Posterior vena cava (tissue), 2 donors: ENCODE measurements at regions not wholly inside any gene's neighbourhood (a gene's known extent, or its start where the extent isn't known, plus 50 kb on each side); places are given as distances from the start of the nearest gene placed in this dataset.

Experiments used
- DNase-seq: peaks from one replicate; pipeline ENCODE4 v3.0.0-alpha.2; 2020; ENCODE audit warnings: low spot score
- intact Hi-C, 2 donors: fragments of 100-400 bp; cut with DNase I; formaldehyde crosslinking; loops; one replicate each; pipeline versions ENCODE4 v1.14.1 to v1.14.2; 2022 to 2023
- donor health status: DM: yes; HTN: yes; CAD: no.
- donor health status: DM: yes; HTN: yes; CAD: no.

- intact Hi-C loops, result no loop called here
- no peak for DNase-seq
Measured at GRCh38 chr1:38297246-38297645, 250.7 kb upstream of the POU3F1 start.

- DNase-seq, result no peak
- intact Hi-C loops, result no loop called here
Measured at GRCh38 chr1:38296047-38296446, 249.5 kb upstream of the POU3F1 start.

GRCh38 chr1:38293567-38293966 is 247.0 kb upstream of the POU3F1 start:
- intact Hi-C loops, result no loop called here
- no peak for DNase-seq

DNA sequence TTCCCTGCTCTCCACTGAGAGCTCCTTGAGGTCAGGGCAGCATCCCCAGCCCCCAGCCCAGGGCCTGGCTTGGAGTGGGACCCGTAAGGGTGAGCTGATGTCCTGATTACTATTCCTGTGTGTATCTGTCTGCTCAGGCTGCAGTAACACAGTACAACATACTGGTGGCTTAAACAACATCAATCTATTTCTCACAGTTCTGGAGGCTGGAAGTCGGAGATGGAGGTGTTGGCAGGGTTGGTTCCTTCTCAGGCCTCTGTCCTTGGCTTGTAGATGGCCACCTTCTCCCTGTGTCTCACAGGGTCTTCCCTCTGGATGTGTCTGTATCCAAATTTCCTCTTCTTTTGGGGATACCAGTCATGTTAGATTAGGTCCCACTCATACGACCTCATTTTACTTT is 246.4 kb upstream of the POU3F1 start:
- intact Hi-C loops, result no loop called here
- no peak for DNase-seq

- DNase-seq, result no peak
- intact Hi-C loops, result no loop called here
Measured at GRCh38 chr1:38291906-38292521, 245.4 kb upstream of the POU3F1 start.

GRCh38 chr1:38291336-38291735 is 244.7 kb upstream of the POU3F1 start:
- intact Hi-C loops, result no loop called here
- DNase-seq, result no peak

DNA sequence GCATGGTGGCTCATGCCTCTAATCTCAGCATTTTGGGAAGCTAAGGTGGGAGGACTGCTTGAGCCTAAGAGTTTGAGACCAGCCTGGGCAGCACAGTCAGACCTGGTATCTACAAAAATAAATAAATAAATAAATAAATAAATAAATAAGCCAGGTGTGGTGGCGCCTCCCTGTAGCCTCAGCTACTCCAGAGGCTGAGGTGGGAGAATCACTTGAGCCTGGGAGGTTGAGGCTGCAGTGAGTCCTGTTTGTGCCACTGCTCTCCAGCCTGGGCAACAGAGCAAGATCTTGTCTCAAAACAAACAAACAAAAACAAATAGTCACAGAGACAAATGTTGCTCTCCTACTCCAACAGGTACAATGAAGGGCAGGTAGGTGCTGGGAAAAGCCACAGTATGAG is 242.4 kb upstream of the POU3F1 start:
- intact Hi-C loops, result no loop called here
- no peak for DNase-seq

GRCh38 chr1:38287547-38287946 is 241.0 kb upstream of the POU3F1 start:
- intact Hi-C loops, result no loop called here
- no peak for DNase-seq

GRCh38 chr1:38287036-38287435 is 240.4 kb upstream of the POU3F1 start:
- no peak for DNase-seq
- intact Hi-C loops, result no loop called here

GRCh38 chr1:38285807-38286530 is 239.4 kb upstream of the POU3F1 start:
- intact Hi-C loops, result no loop called here
- no peak for DNase-seq

- intact Hi-C loops, result no loop called here
- DNase-seq, result no peak
Measured at GRCh38 chr1:38284953-38285352, 238.4 kb upstream of the POU3F1 start.

DNA sequence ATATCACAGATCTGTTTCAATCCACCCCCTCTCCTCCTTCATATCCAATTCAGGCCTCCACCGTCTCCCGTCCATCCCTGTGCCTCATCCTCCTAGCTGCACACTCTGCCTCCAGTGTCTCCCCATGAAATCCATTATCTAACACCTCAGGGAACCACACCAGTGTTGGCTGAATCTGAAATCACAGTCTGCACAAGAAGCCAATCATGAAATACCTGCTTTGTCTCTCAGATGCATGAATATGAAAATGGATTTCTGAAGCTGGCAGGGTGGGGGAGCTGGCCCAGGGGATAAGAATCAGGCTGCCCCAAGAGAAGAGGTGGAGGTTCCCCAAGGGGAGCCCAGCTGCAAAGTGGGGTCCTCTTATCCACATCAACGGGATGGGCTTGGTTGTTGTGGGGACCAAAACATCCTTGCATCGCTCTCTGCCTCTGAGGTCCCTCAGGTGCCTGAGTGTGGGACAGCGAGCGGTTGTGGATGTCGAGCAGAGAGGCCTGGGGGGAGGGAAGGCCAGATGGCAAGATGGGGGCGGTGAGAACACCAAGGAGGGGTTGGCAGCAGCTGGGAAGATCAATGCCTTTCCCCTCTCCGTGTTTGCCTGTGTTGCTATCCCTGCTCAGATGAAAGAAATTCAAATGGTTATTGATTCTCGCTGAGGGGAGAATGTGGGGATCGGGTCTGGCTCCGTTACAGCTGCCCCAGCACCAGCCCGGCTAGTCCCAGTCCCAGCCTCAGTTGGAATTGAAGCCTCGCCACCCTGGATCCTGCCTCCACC is 237.3 kb upstream of the POU3F1 start:
- DNase-seq, result no peak
- intact Hi-C loops, result no loop called here

DNA sequence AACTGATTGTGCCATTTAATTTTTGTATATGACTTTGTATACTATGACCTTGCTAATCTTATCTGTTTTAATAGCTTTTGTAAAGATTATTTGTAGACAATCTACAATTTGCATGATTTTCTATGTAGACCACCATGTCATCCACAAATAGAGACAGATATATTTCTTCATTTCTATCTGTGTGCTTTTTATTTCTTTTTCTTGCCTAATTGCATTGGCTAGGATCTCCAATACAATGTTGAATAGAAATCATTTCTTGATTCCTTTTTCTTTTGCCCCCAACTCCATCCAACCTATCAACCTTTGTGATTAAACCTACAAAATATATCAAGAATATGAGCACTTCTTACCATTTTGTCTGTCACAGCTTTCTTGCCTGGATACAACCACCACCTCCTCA is 232.6 kb upstream of the POU3F1 start:
- intact Hi-C loops, result no loop called here
- DNase-seq, result no peak

GRCh38 chr1:38277646-38278045 is 231.1 kb upstream of the POU3F1 start:
- no peak for DNase-seq
- intact Hi-C loops, result no loop called here

DNA sequence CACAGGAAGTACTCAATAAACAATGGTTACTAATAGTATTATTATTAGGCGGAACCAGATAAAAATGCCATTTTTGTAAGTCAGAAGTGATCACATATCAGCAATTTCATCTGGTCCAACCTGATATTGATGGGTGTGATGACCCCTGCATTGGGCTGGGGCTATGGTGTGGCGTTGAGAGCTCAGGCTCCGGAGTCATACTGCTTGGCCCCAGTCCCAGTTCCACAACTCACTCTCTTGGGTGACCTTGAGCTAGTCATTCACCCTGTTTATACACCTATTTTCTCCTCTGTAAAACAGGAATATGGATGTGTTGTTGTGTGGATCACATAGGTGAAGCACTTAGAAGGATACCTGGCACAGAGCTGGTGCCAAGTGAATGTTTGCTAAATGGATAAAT is 229.4 kb upstream of the POU3F1 start:
- intact Hi-C loops, result no loop called here
- no peak for DNase-seq

DNA sequence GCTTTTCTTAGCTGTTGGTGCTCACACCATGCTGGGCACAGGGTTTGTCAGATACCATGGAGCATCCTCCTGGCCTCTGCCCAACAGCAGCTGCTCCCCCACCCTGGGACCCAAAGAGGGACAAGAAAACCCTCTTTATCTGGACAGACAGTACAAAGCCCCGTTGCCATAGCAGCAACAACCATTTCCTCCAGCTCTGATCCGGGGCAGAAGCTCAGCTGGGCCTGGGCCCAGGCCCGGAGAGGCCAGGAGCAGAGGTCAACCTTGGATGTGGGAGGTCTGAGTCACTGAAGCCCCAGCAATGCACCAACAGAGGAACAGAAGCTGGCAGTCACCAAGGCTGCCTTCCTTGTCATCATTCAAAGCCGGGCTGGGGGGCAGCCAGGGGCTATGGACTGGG is 228.4 kb upstream of the POU3F1 start:
- DNase-seq, result no peak
- intact Hi-C loops, result no loop called here

GRCh38 chr1:38273196-38273804 is 226.7 kb upstream of the POU3F1 start:
- intact Hi-C loops, result no loop called here

GRCh38 chr1:38272515-38272914 is 225.9 kb upstream of the POU3F1 start:
- DNase-seq, result no peak
- intact Hi-C loops, result no loop called here

More at GRCh38 chr1:38273196-38273804, 226.7 kb upstream of the POU3F1 start:
- no peak for DNase-seq

- intact Hi-C loops, result no loop called here
- no peak for DNase-seq
Measured at GRCh38 chr1:38270849-38271633, 224.4 kb upstream of the POU3F1 start.
